Right atrium auricular region (tissue), 2 donors: ENCODE measurements at regions not wholly inside any gene's neighbourhood (a gene's known extent, or its start where the extent isn't known, plus 50 kb on each side); places are given as distances from the start of the nearest gene placed in this dataset.

ENCODE experiments used
- DNase-seq: peaks from one replicate; pipeline ENCODE4 v3.0.0-alpha.2; 2019; ENCODE audit warnings: low spot score
- H3K27ac ChIP-seq, 2 donors: fragments of 200-600 bp; sonication (generic); 1 replicate in 1 of 2; 2 replicates in 1 of 2; pipeline ENCODE4 v1.5.1; 2016 to 2019
- H3K27me3 ChIP-seq, 2 donors: fragments of 200-600 bp; sonication (generic); one replicate each; pipeline versions ENCODE4 v1.5.1 to v1.6.0; 2017 to 2019
- H3K36me3 ChIP-seq: fragments of 200-600 bp; sonication (generic); one replicate; pipeline ENCODE4 v1.5.1; 2016
- H3K4me1 ChIP-seq, 2 donors: fragments of 200-600 bp; sonication (generic); one replicate each; pipeline versions ENCODE4 v1.5.1 to v1.6.0; 2017 to 2019
- H3K4me3 ChIP-seq, 2 donors: fragments of 200-600 bp; sonication (generic); 1 replicate in 1 of 2; 2 replicates in 1 of 2; pipeline ENCODE4 v1.5.1; 2017 to 2019; ENCODE audit warnings: mild to moderate bottlenecking in 1 of 2, moderate library complexity in 1 of 2
- H3K9me3 ChIP-seq, 2 donors: fragments of 200-600 bp; sonication (generic); one replicate each; pipeline ENCODE4 v1.5.1; 2019
- CTCF ChIP-seq, 2 donors: fragments of 200-600 bp; sonication (generic); IDR thresholded peaks; one replicate each; pipeline ENCODE4 v1.5.1; 2019; ENCODE audit warnings: antibody characterized with exemption in 2 of 2

GRCh38 chr13:83953916-83954315, 71.6 kb upstream of the SLITRK1 start:
- Histone ChIP-seq H3K4me3 (no peak overlapping the region), H3K27me3 (no peaks in the 10 kb centered on the region), H3K4me1 (no peaks in the 10 kb centered on the region), H3K36me3 (no peaks in the 10 kb centered on the region), H3K27ac (no peak overlapping the region), H3K9me3 (no peaks in the 10 kb centered on the region)
- no peak for DNase-seq
- no peak for TF ChIP-seq CTCF (IDR thresholded peaks at IDR 0.05)

- Histone ChIP-seq H3K27ac (no peak overlapping the region), H3K36me3 (no peaks in the 10 kb centered on the region), H3K27me3 (no peaks in the 10 kb centered on the region), H3K9me3 (no peaks in the 10 kb centered on the region), H3K4me1 (no peaks in the 10 kb centered on the region), H3K4me3 (no peak overlapping the region)
- no peak for DNase-seq
- TF ChIP-seq CTCF (IDR thresholded peaks at IDR 0.05), result no peak
These were observed 68.0 kb upstream of the SLITRK1 start for GRCh38 chr13:83950293-83950692.

DNA sequence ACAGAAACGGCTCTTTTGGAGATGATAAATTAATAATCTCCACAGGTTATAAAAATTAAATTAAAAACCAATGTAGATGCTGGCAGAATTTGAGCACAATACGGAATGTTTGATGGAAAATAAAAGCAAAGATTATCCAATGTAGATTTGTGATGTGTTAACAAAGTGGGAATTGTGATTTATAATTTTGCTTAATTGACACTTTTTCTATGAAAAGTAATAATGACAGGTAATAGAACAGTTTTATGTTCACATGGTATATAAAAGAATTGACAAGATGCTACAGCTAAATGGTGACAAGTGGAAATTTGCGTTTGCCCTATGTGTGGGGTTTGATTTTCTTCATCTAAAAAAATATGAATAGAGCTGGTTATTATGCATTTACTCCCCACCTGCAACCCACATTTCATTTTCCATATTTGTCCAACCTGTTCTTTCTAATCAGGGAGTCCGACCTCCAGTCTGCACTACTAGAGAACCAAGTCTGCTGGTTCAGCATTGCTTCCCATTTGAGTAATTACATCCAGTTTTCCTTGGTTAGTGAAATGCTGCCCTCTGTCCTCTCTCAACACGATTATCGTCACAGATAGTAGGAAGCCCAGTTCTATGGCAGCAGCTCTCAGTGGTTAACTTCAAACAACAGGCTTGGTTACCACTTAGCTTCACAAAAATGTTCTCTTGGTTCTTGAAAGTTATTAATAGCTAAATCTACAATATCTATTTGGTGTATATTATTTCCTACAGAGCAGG, 61.4 kb upstream of the SLITRK1 start:
- Histone ChIP-seq H3K4me3 (no peak overlapping the region), H3K27me3 (no peaks in the 10 kb centered on the region), H3K4me1 (no peaks in the 10 kb centered on the region), H3K9me3 (no peaks in the 10 kb centered on the region), H3K27ac (no peak overlapping the region), H3K36me3 (no peaks in the 10 kb centered on the region)
- no peak for DNase-seq
- TF ChIP-seq CTCF (IDR thresholded peaks at IDR 0.05), result no peak

GRCh38 chr13:83941701-83942335, 59.5 kb upstream of the SLITRK1 start:
- TF ChIP-seq CTCF (IDR thresholded peaks at IDR 0.05), result no peak
- no peaks in the 10 kb centered on the region for H3K4me1 ChIP-seq
- no peak overlapping the region for H3K4me3 ChIP-seq
- no peaks in the 10 kb centered on the region for H3K9me3 ChIP-seq
- H3K27ac ChIP-seq, result no peak overlapping the region
- no peaks in the 10 kb centered on the region for H3K27me3 ChIP-seq
- no peaks in the 10 kb centered on the region for H3K36me3 ChIP-seq
- DNase-seq, result no peak

DNA sequence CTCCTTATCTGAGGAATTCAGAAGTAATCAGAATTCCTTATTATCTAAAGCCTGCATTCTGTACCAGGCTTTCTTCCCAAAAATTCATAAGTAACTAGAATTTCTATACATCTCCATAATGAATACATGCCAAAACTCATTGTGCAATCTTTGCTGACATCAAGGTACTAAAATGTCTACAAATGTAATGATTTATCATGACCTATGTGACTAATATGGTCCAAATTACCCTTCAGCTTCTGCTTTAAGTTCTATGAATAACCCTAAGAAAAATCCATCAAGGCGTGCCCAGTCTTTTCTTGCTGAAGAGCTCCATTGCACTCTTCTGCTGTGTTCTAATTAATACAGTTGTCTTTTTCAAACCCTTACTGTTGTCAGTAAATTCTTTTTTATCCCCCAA, 58.5 kb upstream of the SLITRK1 start:
- DNase-seq, result no peak
- Histone ChIP-seq H3K36me3 (no peaks in the 10 kb centered on the region), H3K4me1 (no peaks in the 10 kb centered on the region), H3K9me3 (no peaks in the 10 kb centered on the region), H3K27me3 (no peaks in the 10 kb centered on the region), H3K4me3 (no peak overlapping the region), H3K27ac (no peak overlapping the region)
- TF ChIP-seq CTCF (IDR thresholded peaks at IDR 0.05), result no peak
